ENCODE measurements at regions not wholly inside any gene's neighbourhood (a gene's known extent, or its start where the extent isn't known, plus 50 kb on each side); places are given as distances from the start of the nearest gene placed in this dataset.
"Not testable (repeated sequence)": the region's sequence is repeated elsewhere in the genome, so short reads cannot be mapped to it uniquely, and the experiment has no call there.

GRCh38 chr9:31840702-31841101, 543.7 kb upstream of the ACO1 start:
- Mint-ChIP-seq H3K9me3 (no peaks in the 10 kb centered on the region), H3K27me3 (no peaks in the 10 kb centered on the region), H3K4me1 (no peaks in the 10 kb centered on the region), H3K4me3 (no peak overlapping the region), H3K36me3 (ENCODE audit: low read depth) (no peaks in the 10 kb centered on the region), H3K27ac (no peak overlapping the region)
- no peak for DNase-seq
- POLR2A ChIA-PET = no interaction called here
- CTCF ChIA-PET = no interaction called here

DNA sequence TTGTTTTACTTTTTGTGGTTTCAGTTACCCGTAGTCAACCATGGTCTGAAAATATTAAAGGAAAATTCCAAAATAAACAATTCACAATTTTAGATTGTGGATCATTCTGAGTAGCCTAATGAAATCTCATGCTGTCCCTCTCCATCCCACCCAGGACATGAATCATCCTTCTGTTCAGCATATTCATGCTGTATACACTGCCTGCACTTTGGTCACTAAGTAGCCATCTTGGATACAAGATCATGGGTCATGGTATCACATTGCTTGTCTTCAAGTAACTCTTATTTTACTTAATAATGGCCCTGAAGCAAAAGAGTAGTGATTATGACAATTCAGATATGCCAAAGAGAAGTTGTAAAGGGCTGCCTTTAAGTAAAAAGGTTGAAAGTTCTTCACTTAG, 536.5 kb upstream of the ACO1 start:
- no peak for DNase-seq
- Mint-ChIP-seq H3K4me3 (no peak overlapping the region), H3K27ac (no peak overlapping the region), H3K9me3 (no peaks in the 10 kb centered on the region), H3K36me3 (ENCODE audit: low read depth) (no peaks in the 10 kb centered on the region), H3K4me1 (no peaks in the 10 kb centered on the region), H3K27me3 (no peaks in the 10 kb centered on the region)
- ChIA-PET POLR2A (no interaction called here), CTCF (no interaction called here)

GRCh38 chr9:31848505-31849285, 535.7 kb upstream of the ACO1 start:
- H3K4me3 Mint-ChIP-seq = no peak overlapping the region
- H3K4me1 Mint-ChIP-seq = no peaks in the 10 kb centered on the region
- no peak overlapping the region for H3K27ac Mint-ChIP-seq
- ChIA-PET CTCF (no interaction called here), POLR2A (no interaction called here)
- no peaks in the 10 kb centered on the region for H3K9me3 Mint-ChIP-seq
- no peaks in the 10 kb centered on the region for H3K36me3 Mint-ChIP-seq (ENCODE audit: low read depth)
- H3K27me3 Mint-ChIP-seq = no peaks in the 10 kb centered on the region
- DNase-seq = no peak

- H3K27ac Mint-ChIP-seq = no peak overlapping the region
- no peak for DNase-seq
- ChIA-PET POLR2A (no interaction called here), CTCF (no interaction called here)
- H3K9me3 Mint-ChIP-seq = no peaks in the 10 kb centered on the region
- H3K27me3 Mint-ChIP-seq = no peaks in the 10 kb centered on the region
- H3K4me3 Mint-ChIP-seq = no peak overlapping the region
- no peaks in the 10 kb centered on the region for H3K36me3 Mint-ChIP-seq (ENCODE audit: low read depth)
- H3K4me1 Mint-ChIP-seq = no peaks in the 10 kb centered on the region
These were observed 530.3 kb upstream of the ACO1 start for GRCh38 chr9:31854187-31854586.

- no peak overlapping the region for H3K27ac Mint-ChIP-seq
- ChIA-PET POLR2A (no interaction called here), CTCF (no interaction called here)
- H3K9me3 Mint-ChIP-seq = peaks cover 6% of the 10 kb centered on the region
- no peaks in the 10 kb centered on the region for H3K36me3 Mint-ChIP-seq (ENCODE audit: low read depth)
- DNase-seq = no peak
- no peaks in the 10 kb centered on the region for H3K27me3 Mint-ChIP-seq
- H3K4me1 Mint-ChIP-seq = no peaks in the 10 kb centered on the region
- H3K4me3 Mint-ChIP-seq = no peak overlapping the region
These were observed 515.6 kb upstream of the ACO1 start for GRCh38 chr9:31868830-31869229.

- H3K27ac Mint-ChIP-seq = no peak overlapping the region
- DNase-seq = no peak
- H3K27me3 Mint-ChIP-seq = no peaks in the 10 kb centered on the region
- ChIA-PET POLR2A (no interaction called here), CTCF (no interaction called here)
- no peak overlapping the region for H3K4me3 Mint-ChIP-seq
- peaks cover 6% of the 10 kb centered on the region for H3K9me3 Mint-ChIP-seq
- no peaks in the 10 kb centered on the region for H3K36me3 Mint-ChIP-seq (ENCODE audit: low read depth)
- no peaks in the 10 kb centered on the region for H3K4me1 Mint-ChIP-seq
These were observed 514.2 kb upstream of the ACO1 start for GRCh38 chr9:31870276-31870675.

GRCh38 chr9:31873722-31874121, 510.7 kb upstream of the ACO1 start:
- no peak for DNase-seq
- ChIA-PET CTCF (no interaction called here), POLR2A (no interaction called here)
- H3K27ac Mint-ChIP-seq = no peak overlapping the region
- no peaks in the 10 kb centered on the region for H3K27me3 Mint-ChIP-seq
- H3K4me3 Mint-ChIP-seq = no peak overlapping the region
- H3K9me3 Mint-ChIP-seq = peaks cover 5% of the 10 kb centered on the region
- no peaks in the 10 kb centered on the region for H3K4me1 Mint-ChIP-seq
- H3K36me3 Mint-ChIP-seq (ENCODE audit: low read depth) = no peaks in the 10 kb centered on the region

GRCh38 chr9:31894008-31894407, 490.4 kb upstream of the ACO1 start:
- Mint-ChIP-seq H3K27me3 (no peaks in the 10 kb centered on the region), H3K9me3 (no peaks in the 10 kb centered on the region), H3K36me3 (ENCODE audit: low read depth) (no peaks in the 10 kb centered on the region), H3K4me3 (no peak overlapping the region), H3K27ac (no peak overlapping the region), H3K4me1 (no peaks in the 10 kb centered on the region)
- DNase-seq = no peak
- POLR2A ChIA-PET = no interaction called here
- CTCF ChIA-PET = no interaction called here

GRCh38 chr9:31908158-31908890, 476.1 kb upstream of the ACO1 start:
- Mint-ChIP-seq H3K27me3 (no peaks in the 10 kb centered on the region), H3K27ac (no peak overlapping the region), H3K9me3 (no peaks in the 10 kb centered on the region), H3K4me1 (no peaks in the 10 kb centered on the region), H3K4me3 (no peak overlapping the region), H3K36me3 (ENCODE audit: low read depth) (no peaks in the 10 kb centered on the region)
- ChIA-PET CTCF (no interaction called here), POLR2A (no interaction called here)
- no peak for DNase-seq

GRCh38 chr9:31908891-31909480, 475.5 kb upstream of the ACO1 start:
- H3K4me3 Mint-ChIP-seq = no peak overlapping the region
- no peaks in the 10 kb centered on the region for H3K9me3 Mint-ChIP-seq
- ChIA-PET POLR2A (no interaction called here), CTCF (no interaction called here)
- H3K27ac Mint-ChIP-seq = no peak overlapping the region
- H3K27me3 Mint-ChIP-seq = no peaks in the 10 kb centered on the region
- H3K4me1 Mint-ChIP-seq = no peaks in the 10 kb centered on the region
- no peaks in the 10 kb centered on the region for H3K36me3 Mint-ChIP-seq (ENCODE audit: low read depth)
- DNase-seq = no peak

GRCh38 chr9:31912636-31913035, 471.8 kb upstream of the ACO1 start:
- DNase-seq = no peak
- no peaks in the 10 kb centered on the region for H3K4me1 Mint-ChIP-seq
- CTCF ChIA-PET = no interaction called here
- no peaks in the 10 kb centered on the region for H3K27me3 Mint-ChIP-seq
- no peaks in the 10 kb centered on the region for H3K36me3 Mint-ChIP-seq (ENCODE audit: low read depth)
- POLR2A ChIA-PET = no interaction called here
- H3K4me3 Mint-ChIP-seq = no peak overlapping the region
- H3K9me3 Mint-ChIP-seq = no peaks in the 10 kb centered on the region
- no peak overlapping the region for H3K27ac Mint-ChIP-seq

- Mint-ChIP-seq H3K9me3 (no peaks in the 10 kb centered on the region), H3K36me3 (ENCODE audit: low read depth) (no peaks in the 10 kb centered on the region), H3K4me1 (no peaks in the 10 kb centered on the region), H3K4me3 (no peak overlapping the region), H3K27me3 (no peaks in the 10 kb centered on the region), H3K27ac (no peak overlapping the region)
- POLR2A ChIA-PET = no interaction called here
- CTCF ChIA-PET = no interaction called here
- no peak for DNase-seq
These were observed 467.7 kb upstream of the ACO1 start for GRCh38 chr9:31916591-31917241.

- H3K36me3 Mint-ChIP-seq (ENCODE audit: low read depth); H3K27ac Mint-ChIP-seq; DNase-seq; CTCF ChIA-PET; POLR2A ChIA-PET; H3K27me3 Mint-ChIP-seq; H3K4me1 Mint-ChIP-seq; H3K4me3 Mint-ChIP-seq; H3K9me3 Mint-ChIP-seq: not testable (repeated sequence)
These were observed 446.7 kb upstream of the ACO1 start for GRCh38 chr9:31937737-31938136.

GRCh38 chr9:31950756-31951155, 433.7 kb upstream of the ACO1 start:
- no peak for DNase-seq
- H3K4me1 Mint-ChIP-seq = no peaks in the 10 kb centered on the region
- CTCF ChIA-PET = no interaction called here

More at GRCh38 chr9:31950756-31951155, 433.7 kb upstream of the ACO1 start:
- H3K4me3 Mint-ChIP-seq = no peak overlapping the region
- H3K27ac Mint-ChIP-seq = no peak overlapping the region
- H3K36me3 Mint-ChIP-seq (ENCODE audit: low read depth) = no peaks in the 10 kb centered on the region
- no peaks in the 10 kb centered on the region for H3K27me3 Mint-ChIP-seq
- POLR2A ChIA-PET = no interaction called here
- H3K9me3 Mint-ChIP-seq = no peaks in the 10 kb centered on the region

Data from activated CD4-positive, alpha-beta memory T cell treated with anti-CD3 and anti-CD28 coated beads, Interleukin-2, amount 10 ng/mL, durations not matched to agents 7 days and 5 days (primary cell).